ENCODE measurements at regions not wholly inside any gene's neighbourhood (a gene's known extent, or its start where the extent isn't known, plus 50 kb on each side); places are given as distances from the start of the nearest gene placed in this dataset.

DNA sequence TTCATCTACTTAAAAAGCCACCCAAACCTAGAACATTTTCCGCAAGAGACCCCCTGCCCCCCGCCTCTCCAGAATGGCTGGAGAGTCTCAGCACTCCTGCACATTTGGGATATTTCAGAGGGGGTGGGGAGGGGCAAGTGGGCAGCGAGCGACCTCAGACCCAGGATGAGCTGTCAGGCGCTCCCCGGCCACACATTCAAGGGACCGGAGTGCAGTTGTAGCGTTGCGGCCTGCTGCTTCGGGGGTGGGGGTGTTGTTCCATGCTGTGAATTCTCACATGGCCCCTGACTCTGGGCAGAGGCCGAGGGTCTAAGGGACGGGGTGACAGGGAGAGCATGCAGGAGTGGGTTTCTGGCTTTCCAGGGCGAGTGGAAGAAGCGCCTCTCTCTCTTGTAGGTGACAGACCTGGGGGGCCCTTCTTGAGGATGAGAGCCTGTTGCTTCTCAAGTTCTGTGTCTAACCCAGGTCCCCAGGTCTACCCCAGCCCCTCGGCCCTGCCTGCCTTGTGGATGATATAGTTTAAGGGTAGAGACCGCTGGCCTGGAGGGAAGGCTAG is 231.2 kb downstream of the SEC14L1 start:
- no peak for DNase-seq (ENCODE audit: extremely low read depth in 1 of 11, low read depth in 9 of 11, low spot score in 4 of 11)

DNA sequence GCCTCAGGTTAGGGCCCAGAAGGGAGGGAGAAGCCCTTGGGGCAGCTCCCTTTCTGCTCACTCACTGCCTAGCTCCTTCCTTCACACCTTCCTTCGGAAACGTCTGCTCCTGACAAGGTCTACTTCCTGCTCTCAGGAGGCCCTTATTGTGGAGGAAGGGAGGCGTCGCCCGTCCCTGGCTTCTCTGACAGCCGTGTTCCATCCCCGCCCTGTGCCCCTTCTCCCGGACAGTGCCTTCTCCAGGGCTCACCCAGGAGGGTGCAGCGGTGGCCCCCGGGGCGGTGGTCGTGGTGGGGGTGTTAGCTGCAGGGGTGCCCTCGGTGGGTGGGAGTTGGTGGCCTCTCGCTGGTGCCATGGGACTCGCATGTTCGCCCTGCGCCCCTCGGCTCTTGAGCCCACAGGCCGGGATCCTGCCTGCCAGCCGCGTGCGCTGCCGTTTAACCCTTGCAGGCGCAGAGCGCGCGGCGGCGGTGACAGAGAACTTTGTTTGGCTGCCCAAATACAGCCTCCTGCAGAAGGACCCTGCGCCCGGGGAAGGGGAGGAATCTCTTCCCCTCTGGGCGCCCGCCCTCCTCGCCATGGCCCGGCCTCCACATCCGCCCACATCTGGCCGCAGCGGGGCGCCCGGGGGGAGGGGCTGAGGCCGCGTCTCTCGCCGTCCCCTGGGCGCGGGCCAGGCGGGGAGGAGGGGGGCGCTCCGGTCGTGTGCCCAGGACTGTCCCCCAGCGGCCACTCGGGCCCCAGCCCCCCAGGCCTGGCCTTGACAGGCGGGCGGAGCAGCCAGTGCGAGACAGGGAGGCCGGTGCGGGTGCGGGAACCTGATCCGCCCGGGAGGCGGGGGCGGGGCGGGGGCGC is 231.9 kb downstream of the SEC14L1 start:
- peak in 7 of 11 donors; percentile 78 to 86 (median 83) for DNase-seq (ENCODE audit: extremely low read depth in 1 of 11, low read depth in 9 of 11, low spot score in 4 of 11)

DNA sequence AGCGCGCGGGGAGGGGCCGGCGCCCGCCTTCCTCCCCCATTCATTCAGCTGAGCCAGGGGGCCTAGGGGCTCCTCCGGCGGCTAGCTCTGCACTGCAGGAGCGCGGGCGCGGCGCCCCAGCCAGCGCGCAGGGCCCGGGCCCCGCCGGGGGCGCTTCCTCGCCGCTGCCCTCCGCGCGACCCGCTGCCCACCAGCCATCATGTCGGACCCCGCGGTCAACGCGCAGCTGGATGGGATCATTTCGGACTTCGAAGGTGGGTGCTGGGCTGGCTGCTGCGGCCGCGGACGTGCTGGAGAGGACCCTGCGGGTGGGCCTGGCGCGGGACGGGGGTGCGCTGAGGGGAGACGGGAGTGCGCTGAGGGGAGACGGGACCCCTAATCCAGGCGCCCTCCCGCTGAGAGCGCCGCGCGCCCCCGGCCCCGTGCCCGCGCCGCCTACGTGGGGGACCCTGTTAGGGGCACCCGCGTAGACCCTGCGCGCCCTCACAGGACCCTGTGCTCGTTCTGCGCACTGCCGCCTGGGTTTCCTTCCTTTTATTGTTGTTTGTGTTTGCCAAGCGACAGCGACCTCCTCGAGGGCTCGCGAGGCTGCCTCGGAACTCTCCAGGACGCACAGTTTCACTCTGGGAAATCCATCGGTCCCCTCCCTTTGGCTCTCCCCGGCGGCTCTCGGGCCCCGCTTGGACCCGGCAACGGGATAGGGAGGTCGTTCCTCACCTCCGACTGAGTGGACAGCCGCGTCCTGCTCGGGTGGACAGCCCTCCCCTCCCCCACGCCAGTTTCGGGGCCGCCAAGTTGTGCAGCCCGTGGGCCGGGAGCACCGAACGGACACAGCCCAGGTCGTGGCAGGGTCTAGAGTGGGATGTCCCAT is 232.8 kb downstream of the SEC14L1 start:
- no peak for DNase-seq (ENCODE audit: extremely low read depth in 1 of 11, low read depth in 9 of 11, low spot score in 4 of 11)

DNA sequence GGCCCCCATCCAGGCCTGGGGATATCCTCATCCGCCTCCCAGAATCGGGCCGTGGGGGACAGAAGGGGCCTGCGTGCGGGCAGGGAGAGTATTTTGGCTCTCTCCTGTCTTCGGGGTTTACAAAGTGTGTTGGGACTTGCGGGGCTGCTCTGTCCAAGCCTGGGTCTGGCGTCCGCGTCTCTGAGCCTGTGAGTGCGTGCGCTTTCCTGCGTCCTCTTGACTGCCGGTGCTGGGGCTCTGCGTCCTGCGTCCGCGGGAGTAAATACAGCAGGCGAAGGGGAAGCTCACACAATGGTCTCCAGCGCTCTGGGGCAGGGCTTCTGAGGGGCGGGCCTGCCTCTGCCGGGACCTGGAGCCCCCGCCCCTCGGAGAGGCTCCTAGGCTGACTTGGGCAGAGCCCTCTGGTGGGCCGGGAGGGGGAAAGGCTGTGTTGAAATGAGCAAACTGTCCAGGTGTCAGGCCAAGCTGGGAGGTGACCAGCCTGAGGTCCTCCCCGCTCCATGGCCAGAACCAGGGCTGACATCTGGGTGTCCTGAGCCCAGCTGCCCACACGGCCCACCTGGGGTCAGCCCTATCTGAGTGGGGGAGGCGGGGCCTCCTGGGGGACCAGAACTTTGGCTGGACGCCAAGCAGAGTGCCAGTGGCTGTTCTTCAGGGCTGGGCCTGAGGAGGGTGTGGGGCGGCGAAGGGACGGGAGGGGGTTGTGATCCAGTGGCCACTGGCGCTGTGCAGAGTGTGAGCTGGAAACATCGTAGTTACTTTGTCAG is 233.6 kb downstream of the SEC14L1 start:
- DNase-seq (ENCODE audit: extremely low read depth in 1 of 11, low read depth in 9 of 11, low spot score in 4 of 11): peak in 5 of 11 donors; percentile 76 to 85 (median 81)

DNA sequence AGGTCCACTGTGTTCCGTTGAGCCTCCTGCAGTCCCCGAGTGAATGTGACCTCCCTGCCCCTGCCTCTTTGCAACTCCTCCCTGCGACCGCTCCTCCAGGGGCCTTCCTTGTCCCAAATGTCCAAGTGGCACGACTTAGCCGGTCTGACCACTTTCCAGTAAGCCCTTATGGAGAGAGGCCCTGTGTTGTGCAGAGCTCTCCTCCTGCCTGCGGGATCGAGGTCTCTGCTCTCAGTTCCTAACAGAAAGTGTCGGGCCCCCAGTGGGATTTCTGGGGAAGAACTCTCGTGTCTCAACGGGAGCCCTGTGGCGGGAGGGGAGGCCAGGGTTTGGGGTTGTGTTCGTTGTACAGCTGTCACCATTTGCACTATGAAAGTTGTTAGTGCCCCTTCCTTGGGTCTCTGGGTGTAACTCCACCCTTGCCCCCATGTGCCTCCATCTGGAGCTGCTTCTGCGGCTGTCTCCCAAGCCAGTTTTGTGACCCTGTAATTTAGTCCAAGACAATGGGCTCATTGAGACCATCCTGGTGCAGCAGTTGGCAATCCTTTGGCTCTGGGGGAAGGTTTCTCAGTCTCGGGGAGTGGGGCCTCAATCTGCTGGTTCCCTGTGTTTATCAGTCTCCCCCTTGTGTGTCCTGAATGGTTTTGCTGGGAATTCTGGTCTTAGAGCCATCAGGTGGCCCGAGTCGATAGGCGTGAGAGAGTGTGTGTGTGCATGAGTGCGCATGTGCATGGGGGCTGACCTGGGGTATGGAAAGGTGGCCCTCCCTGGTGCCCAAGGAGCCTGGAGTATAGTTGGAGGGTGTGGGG is 234.5 kb downstream of the SEC14L1 start:
- no peak for DNase-seq (ENCODE audit: extremely low read depth in 1 of 11, low read depth in 9 of 11, low spot score in 4 of 11)

DNA sequence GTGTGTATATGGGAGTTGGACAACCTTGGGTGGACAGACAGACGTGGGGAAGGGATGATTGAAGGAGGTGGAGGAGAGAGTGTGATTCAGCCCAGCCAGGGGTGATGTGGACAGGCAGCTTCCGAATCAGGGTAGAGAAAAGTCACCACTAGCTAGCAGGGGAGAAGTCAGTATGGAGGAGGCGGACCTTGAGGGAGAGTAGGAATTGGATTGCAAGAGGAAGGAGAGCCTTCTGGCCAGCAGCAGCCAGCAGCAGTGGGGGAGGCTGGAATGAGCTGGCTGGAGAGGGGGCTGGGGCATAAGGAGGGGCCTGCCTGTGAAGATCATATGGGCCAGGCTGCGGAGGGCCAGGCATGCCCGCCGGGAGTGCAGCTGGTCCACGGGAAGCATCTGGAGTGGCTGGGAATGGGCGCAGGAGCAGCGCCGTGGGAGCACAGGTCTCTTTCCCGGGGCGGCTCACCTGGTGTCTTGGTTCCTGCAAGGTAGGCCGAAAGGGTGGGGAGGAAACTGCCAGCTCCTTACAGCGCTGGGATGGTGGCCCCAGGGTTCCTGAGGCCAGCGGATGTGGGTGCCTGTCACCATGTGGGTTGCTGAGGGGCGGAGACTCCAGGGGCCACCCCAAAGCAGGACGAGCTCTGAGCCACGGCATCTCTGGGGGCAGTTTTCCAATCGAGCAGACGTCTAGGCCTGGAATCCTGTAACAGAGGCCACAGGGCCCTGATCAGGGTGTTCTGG is 235.3 kb downstream of the SEC14L1 start:
- no peak for DNase-seq (ENCODE audit: extremely low read depth in 1 of 11, low read depth in 9 of 11, low spot score in 4 of 11)

DNA sequence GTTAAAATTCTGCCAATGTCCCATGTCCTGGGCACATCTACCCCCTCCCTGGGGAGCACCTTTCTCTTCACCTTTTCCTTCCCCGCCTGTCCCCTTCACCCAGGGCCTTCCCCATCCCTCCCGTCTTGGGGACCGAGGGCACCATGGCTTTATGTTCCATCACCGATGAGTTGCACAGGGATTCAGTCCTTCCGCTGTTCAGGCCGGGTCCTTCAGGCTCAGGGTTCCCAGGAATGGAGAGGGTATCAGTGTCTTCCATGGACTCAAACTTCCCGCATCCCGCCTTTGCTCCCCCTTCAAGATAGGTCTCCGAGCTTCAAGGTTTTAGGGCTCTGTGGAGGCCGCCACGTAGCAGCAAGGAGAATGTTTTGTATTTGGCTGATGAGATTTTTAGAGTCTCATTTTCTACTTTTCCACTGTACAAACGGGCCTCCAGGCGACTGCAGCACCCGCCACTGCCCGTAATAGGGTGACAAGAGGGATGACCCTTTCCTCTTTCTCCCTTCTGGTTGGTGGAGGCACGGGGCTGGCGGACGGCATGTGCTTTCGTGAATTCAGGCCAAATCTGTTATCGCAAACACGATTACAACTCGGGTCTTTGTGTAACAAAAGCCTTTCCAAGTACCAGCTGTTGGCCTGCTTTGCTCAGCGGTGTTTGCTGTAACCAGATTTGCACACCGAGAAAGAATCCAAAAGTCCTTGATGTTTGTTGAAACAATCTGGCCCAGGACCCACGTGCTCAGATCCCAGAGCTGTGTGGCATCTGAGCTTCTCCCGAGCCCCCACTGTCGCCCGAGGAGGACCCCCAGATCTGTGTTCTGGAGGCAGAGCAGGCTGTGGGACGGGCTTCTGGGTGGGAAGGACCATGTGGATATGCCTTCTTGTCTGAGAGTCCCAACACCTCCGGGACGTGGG is 236.3 kb downstream of the SEC14L1 start:
- no peak for DNase-seq (ENCODE audit: extremely low read depth in 1 of 11, low read depth in 9 of 11, low spot score in 4 of 11)

DNA sequence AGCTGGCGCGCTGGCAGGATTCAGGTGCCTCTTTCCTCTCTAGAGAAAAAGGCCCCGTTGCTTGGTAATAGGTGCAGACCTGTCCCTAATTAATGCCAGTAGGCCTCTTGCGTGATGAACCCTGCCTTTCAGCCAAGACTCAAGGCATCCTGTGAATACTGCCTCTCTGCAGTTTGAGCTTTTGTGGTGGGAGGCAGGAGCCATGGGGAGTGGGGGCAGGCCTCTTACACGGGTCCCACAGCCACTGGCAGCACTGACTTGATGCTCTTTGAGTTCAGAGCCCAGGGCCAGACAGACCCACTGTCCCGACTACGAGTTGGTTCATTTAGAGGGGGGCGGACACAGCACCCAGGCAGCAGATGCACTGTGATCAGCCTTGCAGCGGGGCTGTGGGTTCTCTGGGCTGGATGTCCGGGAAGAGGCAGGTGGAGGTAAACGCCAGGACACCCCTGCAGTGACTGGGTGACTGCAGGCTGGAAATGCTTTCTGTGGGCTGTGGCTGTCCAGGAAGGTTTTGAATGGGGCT is 237.0 kb downstream of the SEC14L1 start:
- DNase-seq (ENCODE audit: extremely low read depth in 1 of 11, low read depth in 9 of 11, low spot score in 4 of 11): no peak

DNA sequence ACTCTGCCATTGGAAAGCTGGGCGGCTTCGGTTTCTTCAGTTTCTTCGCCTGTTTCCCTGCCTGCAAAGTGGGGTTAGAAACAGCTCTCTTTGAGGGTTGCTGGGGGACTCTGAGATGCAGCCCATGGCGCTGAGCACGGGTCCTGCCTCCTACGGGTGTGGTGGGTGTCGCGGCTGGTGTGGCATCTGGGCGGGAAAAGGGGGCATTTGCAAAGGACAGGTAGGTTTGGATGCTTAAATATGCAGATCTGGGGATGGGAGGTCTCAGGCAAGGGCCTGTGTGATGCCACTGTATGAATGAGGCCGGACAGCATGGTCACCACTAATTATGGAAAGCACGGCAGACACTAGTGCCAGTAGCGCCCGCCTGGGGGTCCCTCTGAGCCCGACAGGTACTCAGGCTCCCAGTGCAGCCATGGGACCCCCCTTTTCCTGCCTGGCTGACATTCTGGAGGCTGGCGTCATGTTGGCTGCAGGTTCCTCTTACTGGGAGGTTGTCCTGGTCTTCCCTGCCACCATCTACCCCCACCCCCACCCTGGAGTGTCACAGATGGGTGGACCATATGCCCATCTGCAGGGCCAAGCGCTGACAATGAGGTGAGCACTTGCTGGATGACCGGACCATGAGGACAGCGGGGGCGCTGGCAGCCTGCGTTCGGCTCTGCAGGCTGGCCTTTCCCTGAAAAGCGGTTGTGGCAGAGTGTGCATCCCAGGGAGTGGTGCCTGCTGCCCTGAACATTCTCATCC is 237.7 kb downstream of the SEC14L1 start:
- no peak for DNase-seq (ENCODE audit: extremely low read depth in 1 of 11, low read depth in 9 of 11, low spot score in 4 of 11)

DNA sequence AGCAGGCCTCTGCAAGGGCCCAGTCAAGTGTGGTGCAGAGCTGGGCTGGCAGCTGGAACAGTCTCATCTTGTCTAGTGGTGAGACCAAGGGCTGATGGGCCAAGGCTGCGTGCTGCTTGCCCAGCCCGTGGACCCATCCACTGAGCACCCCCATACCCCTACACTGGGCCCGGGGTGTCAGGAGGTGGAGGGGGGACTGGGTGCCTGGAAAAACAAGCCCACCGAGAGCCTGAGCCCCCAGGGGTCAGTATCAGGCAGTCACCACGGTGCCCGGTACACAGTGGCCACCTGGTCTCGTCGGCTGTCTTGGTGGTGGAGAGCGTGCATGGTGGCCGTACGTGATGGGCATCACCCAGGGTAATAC is 238.3 kb downstream of the SEC14L1 start:
- no peak for DNase-seq (ENCODE audit: extremely low read depth in 1 of 11, low read depth in 9 of 11, low spot score in 4 of 11)

DNA sequence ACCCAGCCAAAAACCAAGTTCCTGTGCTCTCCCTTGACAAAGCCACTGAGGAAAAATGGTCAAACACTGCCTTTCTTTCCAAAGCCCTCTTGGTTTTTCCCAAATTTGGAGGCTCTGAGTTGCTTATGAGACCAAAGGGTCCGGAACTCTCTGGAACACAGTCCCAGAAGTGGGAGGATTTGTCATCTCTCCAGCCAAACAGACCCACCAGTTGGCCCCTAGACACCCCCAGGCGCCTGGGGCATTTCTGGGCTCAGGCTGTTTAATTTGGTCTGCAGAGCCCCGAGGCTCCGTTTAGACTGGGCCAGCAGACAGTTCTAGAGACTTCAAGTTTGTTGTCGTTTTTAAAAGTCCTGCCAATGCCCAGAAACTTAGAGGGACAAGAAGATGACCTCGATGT is 239.1 kb downstream of the SEC14L1 start:
- DNase-seq (ENCODE audit: extremely low read depth in 1 of 11, low read depth in 9 of 11, low spot score in 4 of 11): no peak

DNA sequence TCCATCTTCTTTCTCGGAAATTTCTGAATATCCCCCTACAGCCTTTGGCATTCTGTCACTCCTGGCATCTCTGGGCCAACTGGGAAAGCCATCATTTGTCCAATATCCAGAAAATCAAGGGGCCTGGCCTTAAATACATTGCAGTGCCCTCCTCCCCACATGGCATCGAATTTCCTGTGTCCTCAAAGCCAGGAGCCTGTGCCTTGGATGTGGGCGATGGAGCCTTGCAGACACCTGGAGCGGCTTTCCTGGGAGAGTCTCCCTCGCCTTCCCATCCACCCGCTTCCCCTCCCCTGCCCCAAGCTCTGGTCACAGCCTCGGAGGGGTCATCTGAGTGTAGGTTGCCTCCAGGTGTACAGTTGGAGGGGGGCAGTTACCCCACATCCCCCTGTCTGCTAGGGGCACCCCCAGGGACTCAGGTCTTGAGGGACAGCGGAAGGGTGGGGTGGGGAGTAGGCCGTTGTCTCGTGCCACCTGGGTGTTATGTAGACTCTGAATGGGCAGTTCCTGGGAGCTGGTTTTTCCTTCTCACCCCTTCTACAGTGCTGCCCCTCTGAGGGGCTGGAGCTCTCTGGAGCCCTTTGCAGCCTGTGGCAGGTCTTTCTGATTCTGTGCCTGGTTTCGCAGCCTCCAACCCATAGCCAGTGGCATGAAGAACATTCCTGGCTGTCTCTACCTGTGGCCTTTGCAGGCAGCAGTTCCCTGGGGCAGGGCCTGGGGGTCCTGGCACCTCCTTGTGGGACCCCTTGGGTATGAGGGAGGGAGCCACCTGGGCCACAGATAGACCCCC is 239.8 kb downstream of the SEC14L1 start:
- DNase-seq (ENCODE audit: extremely low read depth in 1 of 11, low read depth in 9 of 11, low spot score in 4 of 11): no peak

DNA sequence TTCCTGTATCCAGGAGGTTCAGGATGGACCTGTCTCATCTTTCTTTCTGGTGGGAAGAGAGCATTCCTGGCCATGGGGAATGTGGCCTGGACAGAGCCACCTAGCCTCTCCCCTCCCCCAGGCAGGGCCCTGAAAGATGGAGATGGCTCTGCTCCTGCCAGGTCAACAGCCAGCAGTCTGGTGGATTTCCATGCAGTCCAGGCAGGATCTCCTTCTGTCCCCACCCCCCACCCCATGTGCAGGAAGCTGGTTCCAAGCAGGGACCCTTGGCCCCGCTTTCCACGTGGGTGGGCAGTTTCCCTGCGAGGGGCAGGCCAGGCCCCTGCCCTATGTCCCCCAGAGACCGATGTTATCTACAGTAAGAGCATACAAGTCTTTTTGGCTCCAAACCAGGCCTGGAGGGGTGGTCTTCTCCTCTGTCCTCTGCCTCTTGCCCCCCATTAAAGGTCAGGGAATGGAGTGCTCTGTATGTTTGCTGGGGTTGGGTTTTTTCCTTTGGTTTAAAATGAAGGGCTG is 240.5 kb downstream of the SEC14L1 start:
- DNase-seq (ENCODE audit: extremely low read depth in 1 of 11, low read depth in 9 of 11, low spot score in 4 of 11): no peak

DNA sequence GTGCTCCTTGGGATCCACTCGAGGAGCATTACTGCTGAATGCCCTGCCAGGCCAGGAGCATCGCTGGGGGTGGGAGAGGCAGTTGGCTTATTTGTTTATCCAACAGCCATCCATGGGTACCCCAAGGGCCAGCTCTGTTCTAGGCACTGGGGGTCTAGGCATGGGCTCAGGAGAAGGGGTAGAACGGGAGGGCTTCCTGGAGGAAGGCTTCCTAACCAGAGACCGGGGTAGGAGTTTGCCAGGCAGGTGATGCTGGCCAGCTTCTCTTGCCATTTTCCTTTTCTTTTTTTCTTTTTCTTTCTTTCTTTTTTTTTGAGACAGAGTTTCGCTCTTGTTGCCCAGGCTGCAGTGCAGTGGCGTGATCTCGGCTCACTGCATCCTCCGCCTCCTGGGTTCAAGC is 241.0 kb downstream of the SEC14L1 start:
- DNase-seq (ENCODE audit: extremely low read depth in 1 of 11, low read depth in 9 of 11, low spot score in 4 of 11): no peak

DNA sequence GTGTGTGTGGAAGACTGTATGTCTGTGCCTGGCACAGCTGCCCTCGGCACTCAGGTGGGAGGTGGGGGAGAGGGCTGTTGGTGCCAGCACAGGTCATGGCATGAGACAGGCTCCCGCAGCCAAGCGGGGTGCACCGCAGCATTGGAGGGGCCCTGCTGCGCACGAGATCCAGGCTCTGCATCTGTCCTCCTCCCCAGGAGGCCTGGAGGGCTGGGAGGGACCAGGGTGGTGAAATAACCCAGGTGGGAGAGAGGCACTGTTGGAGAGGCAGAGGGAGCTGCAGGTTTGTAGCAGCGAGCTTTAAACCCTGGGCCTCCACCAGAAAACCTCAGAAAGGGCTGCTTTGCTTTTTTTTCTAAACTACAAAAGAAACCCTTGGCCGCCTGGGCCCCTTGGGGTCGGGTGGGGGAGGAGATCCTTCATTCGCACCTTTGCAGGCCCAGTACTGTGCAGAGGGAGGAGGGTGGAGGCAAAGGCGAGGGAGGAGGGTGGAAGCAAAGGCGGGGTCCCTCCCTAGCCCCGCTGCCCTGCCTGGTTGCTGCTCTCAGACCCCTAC is 241.7 kb downstream of the SEC14L1 start:
- DNase-seq (ENCODE audit: extremely low read depth in 1 of 11, low read depth in 9 of 11, low spot score in 4 of 11): no peak

Measured in renal cortex interstitium (tissue), 11 donors.